Stimulated activated CD4-positive, alpha-beta T cell treated with anti-CD3 and anti-CD28 coated beads, Interleukin-4, amount 100 ng/mL, for 48 hours (primary cell): ENCODE measurements at regions not wholly inside any gene's neighbourhood (a gene's known extent, or its start where the extent isn't known, plus 50 kb on each side); places are given as distances from the start of the nearest gene placed in this dataset.

Experiments used
- DNase-seq, 2 donors: peaks; one replicate each; pipeline ENCODE4 v3.0.0-alpha.2; 2020; ENCODE audit warnings: low read depth in 2 of 2

GRCh38 chr3:135471911-135472310 lies 493.6 kb upstream of the PPP2R3A start:
- DNase-seq = no peak

- DNase-seq = no peak
Observed at GRCh38 chr3:135473449-135473848, 492.1 kb upstream of the PPP2R3A start.

- no peak for DNase-seq
Observed at GRCh38 chr3:135487261-135487660, 478.3 kb upstream of the PPP2R3A start.

GRCh38 chr3:135490219-135490915 lies 475.2 kb upstream of the PPP2R3A start:
- no peak for DNase-seq

- no peak for DNase-seq
Observed at GRCh38 chr3:135491491-135492205, 473.9 kb upstream of the PPP2R3A start.

- DNase-seq = no peak
Observed at GRCh38 chr3:135495891-135496290, 469.6 kb upstream of the PPP2R3A start.

- no peak for DNase-seq
Observed at GRCh38 chr3:135497979-135498378, 467.5 kb upstream of the PPP2R3A start.

- no peak for DNase-seq
Observed at GRCh38 chr3:135499426-135499825, 466.1 kb upstream of the PPP2R3A start.

- DNase-seq = no peak
Observed at GRCh38 chr3:135500034-135500433, 465.5 kb upstream of the PPP2R3A start.

GRCh38 chr3:135503065-135503759 lies 462.3 kb upstream of the PPP2R3A start:
- DNase-seq = no peak

GRCh38 chr3:135503760-135504686 lies 461.5 kb upstream of the PPP2R3A start:
- DNase-seq = peak; percentile 0 to 8

- no peak for DNase-seq
Observed at GRCh38 chr3:135513106-135514059, 452.1 kb upstream of the PPP2R3A start.

GRCh38 chr3:135514060-135514448 lies 451.5 kb upstream of the PPP2R3A start:
- no peak for DNase-seq

GRCh38 chr3:135516143-135516542 lies 449.4 kb upstream of the PPP2R3A start:
- DNase-seq = no peak

- no peak for DNase-seq
Observed at GRCh38 chr3:135528413-135529015, 437.0 kb upstream of the PPP2R3A start.

- no peak for DNase-seq
Observed at GRCh38 chr3:135532021-135532420, 433.5 kb upstream of the PPP2R3A start.

GRCh38 chr3:135538123-135538522 lies 427.4 kb upstream of the PPP2R3A start:
- no peak for DNase-seq

- no peak for DNase-seq
Observed at GRCh38 chr3:135539351-135539750, 426.2 kb upstream of the PPP2R3A start.

GRCh38 chr3:135539854-135540253 lies 425.7 kb upstream of the PPP2R3A start:
- no peak for DNase-seq

- DNase-seq = no peak
Observed at GRCh38 chr3:135549928-135550494, 415.5 kb upstream of the PPP2R3A start.
